Ammon's horn (tissue), 1 donor: ENCODE measurements at regions not wholly inside any gene's neighbourhood (a gene's known extent, or its start where the extent isn't known, plus 50 kb on each side); places are given as distances from the start of the nearest gene placed in this dataset.
"Not testable (repeated sequence)": the region's sequence is repeated elsewhere in the genome, so short reads cannot be mapped to it uniquely, and the experiment has no call there.

ENCODE experiments used
- DNase-seq: peaks from one replicate; pipeline ENCODE4 v3.0.0-alpha.2; 2016; ENCODE audit warnings: low spot score

- DNase-seq = peak; percentile 24
Observed at GRCh38 chr18:34352385-34353163, 127.9 kb upstream of the NOL4 start.

DNA sequence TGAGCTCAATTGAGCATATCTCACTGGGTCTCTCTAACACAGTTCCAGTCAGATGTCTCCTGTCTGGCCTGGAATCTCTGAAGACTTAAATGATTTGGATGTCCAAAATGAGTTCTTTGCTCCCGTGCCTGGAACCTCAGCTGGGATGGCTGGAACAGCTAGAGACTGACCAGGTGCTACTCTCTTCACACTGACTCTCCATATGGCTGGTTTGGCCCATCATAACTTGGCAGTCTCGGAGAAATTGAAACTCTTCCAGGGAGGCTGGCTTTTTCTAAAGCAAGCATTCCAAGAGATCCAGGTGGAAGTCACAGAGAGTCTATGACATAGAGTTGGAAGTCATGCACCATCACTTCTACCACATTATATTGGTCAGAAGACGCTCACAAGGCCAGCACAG lies 129.6 kb upstream of the NOL4 start:
- DNase-seq = no peak

DNA sequence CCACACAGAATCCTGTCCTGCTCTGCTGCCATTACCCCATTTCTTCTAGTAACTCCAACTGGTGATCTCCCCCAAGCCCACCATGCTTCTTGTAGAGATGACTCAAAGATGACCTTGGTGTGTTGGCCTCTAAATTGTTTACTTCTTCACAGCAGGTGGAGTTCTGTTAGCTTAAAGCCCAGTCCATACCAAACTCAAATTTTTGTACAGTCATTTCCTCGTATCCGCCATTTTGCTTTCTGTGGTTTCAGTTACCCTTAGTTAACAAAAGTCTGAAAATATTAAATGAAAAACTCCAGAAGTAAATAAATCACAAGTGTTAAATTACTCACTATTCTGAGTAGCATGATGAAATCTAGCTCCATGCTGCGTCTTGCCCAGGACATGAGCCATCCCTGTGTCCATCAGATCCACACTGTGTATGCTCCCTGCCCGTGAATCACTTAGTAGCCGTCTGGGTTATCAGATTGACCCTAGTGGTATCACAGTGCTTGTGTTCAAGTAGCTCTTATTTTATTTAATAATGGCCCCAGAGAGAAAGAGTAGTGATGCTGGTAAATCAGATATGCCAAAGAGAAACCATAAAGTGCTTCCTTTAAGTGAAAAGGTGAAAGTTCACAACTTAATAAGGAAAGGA lies 133.3 kb upstream of the NOL4 start:
- DNase-seq = no peak

DNA sequence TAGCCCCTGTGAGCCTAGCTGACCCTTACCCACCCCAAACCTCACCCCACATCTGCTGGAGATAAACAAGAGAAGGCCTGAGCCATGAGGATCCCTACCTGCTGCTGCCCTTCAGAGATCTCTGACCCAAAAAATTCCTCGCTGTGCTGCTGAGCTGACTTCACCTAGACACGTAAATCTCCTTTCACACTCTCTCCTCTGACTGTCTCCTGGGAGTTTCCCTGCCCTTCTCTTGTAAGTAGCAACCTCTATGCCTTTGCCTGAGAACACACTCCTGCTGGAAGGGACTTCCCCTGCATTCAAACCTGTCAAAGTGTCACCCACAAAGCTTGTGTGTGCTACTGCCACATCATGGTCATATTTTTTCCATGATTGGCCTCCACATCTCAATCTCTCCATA lies 134.2 kb upstream of the NOL4 start:
- DNase-seq = no peak

DNA sequence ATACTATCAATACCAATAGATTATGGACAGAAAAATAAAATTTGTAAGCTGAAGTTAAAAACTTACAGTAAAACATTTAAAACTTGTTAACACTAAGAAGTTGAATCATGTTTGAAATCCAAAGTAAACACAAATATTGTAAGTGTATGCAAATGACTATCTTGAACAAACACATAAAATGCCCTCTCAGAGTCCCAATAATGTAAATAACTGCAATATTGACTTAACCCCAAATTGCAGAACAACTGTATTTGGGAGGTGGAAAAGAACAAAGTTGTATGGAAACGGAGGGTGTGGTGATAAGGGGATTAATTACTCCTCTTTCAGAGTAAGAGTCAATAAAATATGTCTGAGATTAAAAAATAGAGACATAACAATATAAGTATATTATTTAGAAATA lies 140.0 kb upstream of the NOL4 start:
- no peak for DNase-seq

DNA sequence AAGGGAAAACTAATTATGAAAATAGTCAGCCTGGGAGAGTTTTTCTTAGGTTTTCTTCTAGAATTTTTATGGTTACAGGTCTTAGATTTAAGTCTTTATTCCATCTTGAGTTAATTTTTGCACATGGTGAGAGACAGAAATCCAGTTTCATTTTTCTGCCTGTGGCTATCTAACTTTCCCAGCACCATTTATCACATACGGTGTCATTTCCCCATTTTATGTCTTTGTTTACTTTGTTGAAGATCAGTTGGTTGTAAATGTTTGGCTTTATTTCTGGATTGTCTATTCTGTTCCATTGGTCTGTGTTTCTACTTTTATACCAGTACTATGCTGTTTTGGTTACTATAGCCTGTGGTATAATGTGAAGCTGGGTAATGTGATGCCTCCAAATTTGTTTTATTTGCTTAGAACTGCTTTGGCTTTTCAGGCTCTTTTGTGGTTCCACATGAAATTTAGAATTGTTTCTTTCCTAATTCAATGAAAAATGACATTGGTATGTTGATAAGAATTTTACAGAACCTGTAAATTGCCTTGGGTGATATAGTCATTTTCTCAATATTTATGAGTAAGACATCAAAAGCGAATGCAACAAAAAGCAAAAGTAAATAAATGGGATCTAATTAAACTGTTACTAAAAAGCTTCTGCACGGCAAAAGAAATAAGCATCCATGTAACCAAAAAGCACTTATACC lies 146.1 kb upstream of the NOL4 start:
- no peak for DNase-seq

- no peak for DNase-seq
Observed at GRCh38 chr18:34380326-34380725, 155.6 kb upstream of the NOL4 start.

DNA sequence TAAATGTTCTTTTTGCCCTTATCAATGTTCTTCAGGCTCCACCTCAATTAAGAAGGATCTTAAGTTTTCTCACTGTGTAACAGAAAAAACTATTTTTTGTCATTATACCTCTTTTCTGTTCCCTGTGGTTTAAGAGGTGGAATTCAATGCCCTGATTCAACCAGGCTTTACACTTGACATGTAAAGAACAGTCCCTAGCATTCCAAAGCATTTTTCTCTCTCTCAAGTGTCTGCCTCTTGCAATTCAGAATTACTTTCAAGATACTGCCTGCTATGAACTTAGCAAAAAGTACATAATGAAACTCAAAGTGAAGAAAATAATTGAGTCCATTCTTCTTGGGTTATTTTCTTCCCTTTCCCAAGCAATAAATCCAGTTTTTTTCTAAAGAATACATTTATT lies 160.6 kb upstream of the NOL4 start:
- DNase-seq = no peak

DNA sequence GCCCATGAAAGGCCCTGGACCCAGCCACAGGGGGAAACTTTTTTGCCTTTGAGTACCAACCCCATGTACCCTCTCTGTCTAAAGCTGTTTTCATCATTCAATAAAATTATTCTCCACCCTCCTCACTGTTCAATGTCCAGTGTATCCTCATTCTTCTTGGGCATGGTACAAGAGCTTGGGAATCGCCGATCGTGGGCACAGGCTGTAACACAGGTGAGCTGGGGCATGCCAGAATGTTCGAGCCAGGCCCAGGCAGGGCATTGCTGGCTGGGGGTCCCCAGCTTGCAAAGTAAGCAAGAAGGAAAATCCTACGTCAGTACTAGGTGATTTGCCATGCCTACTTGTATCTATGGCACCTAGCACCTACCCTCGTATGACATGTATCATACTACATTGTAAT lies 162.1 kb upstream of the NOL4 start:
- DNase-seq = no peak

GRCh38 chr18:34397286-34397896 lies 172.7 kb upstream of the NOL4 start:
- DNase-seq = no peak

GRCh38 chr18:34399892-34400291 lies 175.2 kb upstream of the NOL4 start:
- DNase-seq = peak; percentile 4

GRCh38 chr18:34400834-34401233 lies 176.1 kb upstream of the NOL4 start:
- DNase-seq = no peak

- DNase-seq = no peak
Observed at GRCh38 chr18:34401775-34402174, 177.1 kb upstream of the NOL4 start.

- not testable (repeated sequence) for DNase-seq
Observed at GRCh38 chr18:34407471-34407870, 182.8 kb upstream of the NOL4 start.

DNA sequence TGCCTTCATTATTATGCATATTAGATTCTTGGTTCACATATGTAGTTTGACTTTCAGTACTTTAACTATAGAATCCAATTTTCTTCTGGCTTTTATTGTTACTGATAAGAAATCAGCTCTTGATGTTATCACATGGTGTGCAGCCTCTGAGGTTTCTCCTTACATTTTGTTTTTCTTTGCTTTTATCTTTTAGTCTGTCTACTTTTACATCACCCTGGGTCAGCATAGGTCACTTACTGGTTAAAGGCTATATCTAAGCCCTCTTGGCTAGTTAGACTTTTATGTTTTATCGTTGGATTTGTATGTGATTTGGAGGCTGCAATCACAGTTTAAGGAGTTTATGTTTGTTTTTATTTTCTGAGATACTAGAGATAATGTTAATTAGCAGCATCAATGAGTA lies 187.2 kb upstream of the NOL4 start:
- DNase-seq = no peak

DNA sequence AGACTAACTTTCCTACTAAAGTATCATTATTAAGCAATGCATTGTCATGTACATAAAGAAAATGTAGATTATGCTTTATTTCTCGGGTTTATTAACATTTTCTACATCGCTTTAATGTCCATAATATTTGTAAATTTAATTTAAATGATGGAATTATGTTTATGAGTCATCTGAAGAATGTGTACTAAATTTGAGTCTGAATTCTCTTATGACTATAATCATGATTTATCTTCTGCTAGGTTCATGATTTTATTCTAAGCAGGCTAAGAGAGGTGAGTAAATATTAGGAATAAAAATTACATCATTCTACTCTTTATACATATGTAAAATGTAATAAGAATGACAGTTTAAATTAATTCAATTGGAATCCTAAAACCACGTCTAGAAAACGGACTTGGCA lies 206.3 kb upstream of the NOL4 start:
- no peak for DNase-seq

- no peak for DNase-seq
Observed at GRCh38 chr18:34444622-34445021, 219.9 kb upstream of the NOL4 start.

- no peak for DNase-seq
Observed at GRCh38 chr18:34448662-34449061, 223.9 kb upstream of the NOL4 start.

GRCh38 chr18:34457761-34458160 lies 233.0 kb upstream of the NOL4 start:
- no peak for DNase-seq

GRCh38 chr18:34458410-34458977 lies 233.8 kb upstream of the NOL4 start:
- DNase-seq = peak; percentile 3

DNA sequence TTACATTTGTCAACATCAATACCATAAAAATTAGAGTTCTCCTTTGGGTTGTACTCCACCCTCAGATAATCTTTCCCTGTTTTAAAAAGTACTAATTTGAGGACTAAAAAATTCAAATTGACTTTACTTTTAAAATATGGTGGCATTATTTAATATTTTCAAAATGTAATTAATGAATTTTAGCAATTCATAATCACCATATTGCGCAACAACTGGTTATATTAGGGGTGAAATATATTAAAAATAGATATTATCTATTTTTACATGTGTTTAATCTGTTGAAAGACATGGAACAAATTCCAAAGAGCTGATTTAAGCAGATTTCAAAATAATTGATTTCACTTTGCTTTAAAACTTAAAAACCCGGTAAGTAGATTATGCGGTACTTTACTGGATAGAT lies 236.6 kb upstream of the NOL4 start:
- no peak for DNase-seq

DNA sequence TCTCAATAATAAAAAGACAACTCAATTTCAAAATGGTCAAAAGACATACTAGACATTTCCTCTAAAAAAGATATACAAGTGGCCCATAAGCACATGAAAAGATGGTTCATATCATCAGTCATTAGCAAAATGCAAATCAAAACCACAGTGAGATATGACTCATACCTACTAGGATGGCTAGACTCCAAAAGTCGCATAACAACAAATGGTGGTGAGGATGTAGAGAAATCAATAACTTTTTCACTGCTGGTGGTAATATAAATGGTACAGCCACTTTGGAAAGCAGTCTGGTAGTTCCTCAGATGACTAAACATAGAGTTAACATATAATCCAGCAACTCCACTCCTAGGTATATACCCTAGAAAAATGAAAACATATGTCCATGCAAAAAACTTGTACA lies 242.3 kb upstream of the NOL4 start:
- DNase-seq = no peak
